Kidney epithelial cell (primary cell): ENCODE measurements at regions not wholly inside any gene's neighbourhood (a gene's known extent, or its start where the extent isn't known, plus 50 kb on each side); places are given as distances from the start of the nearest gene placed in this dataset.

Source experiments
- DNase-seq: peaks from one replicate; pipeline ENCODE4 v3.0.0-alpha.2; 2010; ENCODE audit warnings: low read depth
- H3K27me3 ChIP-seq: 2 replicates; pipeline ENCODE4 v1.6.0; 2011; ENCODE audit warnings: low read length; ENCODE audit not compliant: control insufficient read depth, insufficient read depth
- H3K36me3 ChIP-seq: 2 replicates; pipeline ENCODE4 v1.5.1; 2011; ENCODE audit warnings: low read length; ENCODE audit not compliant: control insufficient read depth, insufficient read depth
- H3K4me3 ChIP-seq: 2 replicates; pipeline ENCODE4 v1.5.1; 2011; ENCODE audit warnings: low read depth, mild to moderate bottlenecking, control low read depth, low read length
- TF ChIP-seq, protein P1 (sequence below): IDR thresholded peaks from 2 replicates; pipeline ENCODE4 v1.5.1; 2011; ENCODE audit warnings: mild to moderate bottlenecking, moderate library complexity, low read length, control low read depth, inconsistent platforms; ENCODE audit not compliant: insufficient read depth, poor library complexity, severe bottlenecking

DNA sequence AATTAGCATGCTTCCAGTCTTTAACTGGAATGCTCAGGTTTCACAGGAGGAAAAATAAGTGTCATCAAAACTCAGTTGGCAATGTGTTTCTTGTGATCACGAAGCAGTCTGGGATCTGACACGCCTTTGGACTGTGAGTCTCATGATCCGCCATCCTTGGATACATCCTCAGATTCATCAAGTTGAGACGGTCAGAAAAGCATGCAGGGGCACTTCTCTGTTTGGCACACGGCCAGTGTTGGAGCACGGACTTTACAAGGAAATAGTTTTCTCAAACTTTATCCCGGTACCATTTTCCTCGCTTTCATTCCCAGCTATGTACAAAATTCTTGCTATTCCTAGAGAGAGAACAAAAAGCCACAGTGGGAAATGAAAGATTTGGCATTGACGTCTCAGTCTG lies 88.4 kb upstream of the PARP11 start:
- Histone ChIP-seq H3K36me3 (no peaks in the 10 kb centered on the region), H3K27me3 (no peaks in the 10 kb centered on the region), H3K4me3 (no peak overlapping the region)
- no peak for DNase-seq
- TF ChIP-seq, protein P1, sequence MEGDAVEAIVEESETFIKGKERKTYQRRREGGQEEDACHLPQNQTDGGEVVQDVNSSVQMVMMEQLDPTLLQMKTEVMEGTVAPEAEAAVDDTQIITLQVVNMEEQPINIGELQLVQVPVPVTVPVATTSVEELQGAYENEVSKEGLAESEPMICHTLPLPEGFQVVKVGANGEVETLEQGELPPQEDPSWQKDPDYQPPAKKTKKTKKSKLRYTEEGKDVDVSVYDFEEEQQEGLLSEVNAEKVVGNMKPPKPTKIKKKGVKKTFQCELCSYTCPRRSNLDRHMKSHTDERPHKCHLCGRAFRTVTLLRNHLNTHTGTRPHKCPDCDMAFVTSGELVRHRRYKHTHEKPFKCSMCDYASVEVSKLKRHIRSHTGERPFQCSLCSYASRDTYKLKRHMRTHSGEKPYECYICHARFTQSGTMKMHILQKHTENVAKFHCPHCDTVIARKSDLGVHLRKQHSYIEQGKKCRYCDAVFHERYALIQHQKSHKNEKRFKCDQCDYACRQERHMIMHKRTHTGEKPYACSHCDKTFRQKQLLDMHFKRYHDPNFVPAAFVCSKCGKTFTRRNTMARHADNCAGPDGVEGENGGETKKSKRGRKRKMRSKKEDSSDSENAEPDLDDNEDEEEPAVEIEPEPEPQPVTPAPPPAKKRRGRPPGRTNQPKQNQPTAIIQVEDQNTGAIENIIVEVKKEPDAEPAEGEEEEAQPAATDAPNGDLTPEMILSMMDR, result no peak

DNA sequence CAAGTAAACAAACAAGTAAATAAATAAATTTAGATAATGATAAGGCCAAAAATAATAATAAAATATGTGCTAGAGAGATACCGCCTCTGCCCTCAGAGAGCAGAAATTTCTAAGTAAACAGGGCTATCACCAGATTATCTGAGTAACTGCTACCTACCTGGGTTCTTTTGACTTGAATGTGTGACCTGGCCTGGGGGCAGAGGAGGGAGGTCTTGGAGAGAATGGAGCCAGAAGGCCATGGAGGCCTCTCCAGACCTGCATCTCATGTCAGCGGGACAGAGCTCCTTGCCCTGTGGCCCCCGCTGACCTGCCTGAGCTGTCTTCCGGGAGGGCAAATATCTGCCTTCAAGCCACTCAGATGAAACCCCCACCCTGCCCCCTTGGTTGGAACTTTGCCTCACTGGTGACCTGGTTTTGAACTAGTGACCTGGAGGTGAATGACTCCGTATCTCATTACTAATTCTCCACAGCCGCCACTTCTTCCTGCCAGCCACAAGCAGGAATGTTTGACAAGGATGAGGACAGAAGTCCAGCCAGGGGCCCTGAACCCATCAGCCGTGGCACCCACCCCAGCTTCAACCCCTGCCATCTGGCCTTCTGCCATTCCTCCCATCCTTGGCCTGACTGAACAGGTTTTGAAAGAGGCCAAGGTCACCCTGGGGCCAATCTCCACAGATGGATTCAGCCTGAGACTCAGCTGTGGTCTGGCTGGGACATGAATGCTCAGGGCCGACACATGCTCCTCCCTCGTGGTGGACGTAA lies 86.8 kb upstream of the PARP11 start:
- no peaks in the 10 kb centered on the region for H3K27me3 ChIP-seq
- TF ChIP-seq, protein P1, result no peak
- no peak for DNase-seq
- H3K4me3 ChIP-seq, result no peak overlapping the region
- H3K36me3 ChIP-seq, result no peaks in the 10 kb centered on the region

DNA sequence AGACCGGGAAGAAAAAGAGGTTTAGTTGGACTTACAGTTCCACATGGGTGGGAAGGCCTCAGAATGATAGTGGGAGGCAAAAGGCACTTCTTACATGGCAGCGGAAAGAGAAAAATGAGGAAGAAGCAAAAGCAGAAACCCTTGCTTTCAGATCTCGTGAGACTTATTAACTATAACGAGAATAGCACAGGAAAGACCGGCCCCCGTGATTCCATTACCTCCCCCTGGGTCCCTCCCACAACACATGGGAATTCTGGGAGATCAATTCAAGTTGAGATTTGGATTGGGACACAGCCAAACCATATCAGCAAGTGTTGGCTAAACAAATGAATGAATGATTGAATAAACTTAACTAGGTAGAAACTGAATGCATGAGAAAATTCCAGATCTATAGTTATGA lies 85.3 kb upstream of the PARP11 start:
- TF ChIP-seq, protein P1, result no peak
- H3K4me3 ChIP-seq, result no peak overlapping the region
- H3K36me3 ChIP-seq, result no peaks in the 10 kb centered on the region
- DNase-seq, result no peak
- H3K27me3 ChIP-seq, result no peaks in the 10 kb centered on the region

DNA sequence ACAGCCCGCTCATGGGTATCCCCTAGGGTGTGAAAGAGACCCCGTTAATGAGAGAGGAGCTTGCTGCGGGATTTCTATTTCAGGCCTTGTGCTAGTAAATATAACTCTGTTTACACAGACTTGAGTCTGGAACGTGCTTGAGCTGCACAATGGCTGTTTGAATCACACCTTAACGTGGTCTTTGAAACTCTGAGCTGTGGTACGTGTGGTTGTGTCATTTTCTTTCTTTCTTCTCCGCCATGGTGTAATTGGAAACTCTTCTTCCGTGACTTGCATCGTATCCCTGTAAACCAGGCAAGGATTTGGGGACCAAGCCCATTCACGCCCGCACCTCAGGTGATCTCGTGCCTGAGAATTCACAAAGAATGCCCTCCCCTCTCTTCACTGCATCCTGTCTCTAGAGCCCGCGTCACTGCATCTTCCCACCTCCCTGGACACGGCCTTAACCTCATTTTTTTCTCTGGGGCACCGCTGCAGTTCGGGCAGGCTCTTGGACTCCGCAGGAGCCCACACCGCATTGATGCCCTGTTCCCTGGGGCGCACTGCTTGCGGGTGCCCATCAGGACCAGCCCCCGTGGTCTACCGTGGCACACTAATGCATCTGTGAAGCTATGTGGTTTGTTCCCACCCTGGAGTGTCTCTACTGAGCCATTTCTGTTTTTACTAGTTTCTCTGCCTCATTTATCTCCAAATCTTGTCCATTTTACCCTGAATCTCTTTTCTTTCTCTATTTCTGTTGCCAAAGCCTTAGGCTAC lies 78.4 kb upstream of the PARP11 start:
- TF ChIP-seq, protein P1, result no peak
- H3K36me3 ChIP-seq, result no peaks in the 10 kb centered on the region
- H3K4me3 ChIP-seq, result no peak overlapping the region
- DNase-seq, result no peak
- no peaks in the 10 kb centered on the region for H3K27me3 ChIP-seq

DNA sequence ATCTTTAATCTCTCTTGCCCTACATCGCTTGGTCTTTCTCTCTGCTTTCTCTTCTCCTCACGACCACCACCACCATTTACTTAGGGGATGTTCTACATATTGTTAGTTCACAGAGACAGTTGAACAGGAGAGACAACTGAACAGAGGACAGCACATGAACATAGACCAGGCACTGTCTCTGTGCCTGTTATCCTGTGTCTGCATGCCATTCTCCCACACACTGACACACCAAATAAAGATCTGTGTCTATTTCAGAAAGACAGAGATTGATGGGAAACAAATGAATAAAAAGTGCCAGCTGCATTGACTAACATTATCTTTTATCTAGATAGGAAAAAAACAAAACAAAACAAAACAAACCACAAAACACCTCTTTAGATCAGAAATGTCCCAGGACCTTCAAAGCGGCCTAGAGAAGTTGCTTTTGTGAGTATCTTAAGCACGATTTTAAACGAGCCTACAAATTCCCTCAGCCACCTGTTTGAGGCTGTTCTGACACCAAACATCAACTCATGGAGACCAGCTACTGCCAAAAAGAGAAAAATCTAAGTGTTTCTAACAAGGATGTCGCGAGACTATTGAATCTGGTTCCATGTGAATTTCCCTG lies 77.6 kb upstream of the PARP11 start:
- Histone ChIP-seq H3K4me3 (no peak overlapping the region), H3K27me3 (no peaks in the 10 kb centered on the region), H3K36me3 (no peaks in the 10 kb centered on the region)
- DNase-seq, result no peak
- TF ChIP-seq, protein P1, result no peak
